ENCODE measurements at regions not wholly inside any gene's neighbourhood (a gene's known extent, or its start where the extent isn't known, plus 50 kb on each side); places are given as distances from the start of the nearest gene placed in this dataset.
"Not testable (repeated sequence)": the region's sequence is repeated elsewhere in the genome, so short reads cannot be mapped to it uniquely, and the experiment has no call there.

DNA sequence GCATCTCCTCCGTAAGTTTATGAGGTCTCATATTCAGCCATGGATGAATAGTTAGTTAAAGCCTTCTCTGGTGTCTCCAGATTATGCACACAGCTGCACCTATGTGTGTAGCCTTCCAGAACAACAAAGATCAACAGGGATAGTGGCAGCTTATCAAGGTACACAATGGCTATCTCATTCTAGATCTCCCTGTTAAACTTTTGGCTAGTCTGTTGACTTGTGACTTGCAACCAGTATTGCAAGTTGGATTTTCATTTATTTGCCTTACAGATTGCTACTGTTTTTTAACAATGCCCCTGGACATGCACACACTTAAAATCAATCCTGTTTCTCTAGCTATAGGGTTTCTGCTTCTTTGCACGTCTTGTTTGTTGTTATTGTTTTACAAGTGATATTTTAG is 363.2 kb downstream of the OMA1 start:
- DNase-seq: no peak
- H3K4me1 ChIP-seq (ENCODE audit: control insufficient read depth, insufficient read depth, low read length): no peaks in the 10 kb centered on the region
- Mint-ChIP-seq H3K9me3 (no peaks in the 10 kb centered on the region), H3K27me3 (ENCODE audit: insufficient read depth) (no peaks in the 10 kb centered on the region), H3K4me3 (no peak overlapping the region), H3K27ac (no peak overlapping the region), H3K36me3 (ENCODE audit: low read depth) (no peaks in the 10 kb centered on the region), H3K4me1 (peaks cover 15% of the 10 kb centered on the region)
- TF ChIP-seq CTCF (conservative IDR thresholded peaks at IDR 0.05): no peak
- peak overlapping the region; percentile 6 for H3K4me3 ChIP-seq (ENCODE audit: low read length)
- no peak overlapping the region for H3K9ac ChIP-seq (ENCODE audit: extremely low read depth, low read length, poor library complexity, severe bottlenecking)
- 43 to 61% methylated on average over 1 to 2 of the region's 2 CpGs for WGBS, 2 experiments (ENCODE audit: insufficient coverage in 1 of 2, insufficient read length in 1 of 2)
- H3K27ac ChIP-seq (ENCODE audit: low read depth, low read length): no peak overlapping the region
- no peaks in the 10 kb centered on the region for H3K27me3 ChIP-seq (ENCODE audit: control insufficient read depth, insufficient read depth, low read length, poor library complexity, severe bottlenecking)
- no peaks in the 10 kb centered on the region for H3K9me3 ChIP-seq (ENCODE audit: control insufficient read depth, low read length)
- no peaks in the 10 kb centered on the region for H3K36me3 ChIP-seq (ENCODE audit: control insufficient read depth, insufficient read depth, low read length)

- TF ChIP-seq CTCF (conservative IDR thresholded peaks at IDR 0.05): no peak
- Histone ChIP-seq H3K27ac (ENCODE audit: low read depth, low read length) (no peak overlapping the region), H3K36me3 (ENCODE audit: control insufficient read depth, insufficient read depth, low read length) (no peaks in the 10 kb centered on the region), H3K27me3 (ENCODE audit: control insufficient read depth, insufficient read depth, low read length, poor library complexity, severe bottlenecking) (no peaks in the 10 kb centered on the region), H3K4me3 (ENCODE audit: low read length) (no peak overlapping the region), H3K9ac (ENCODE audit: extremely low read depth, low read length, poor library complexity, severe bottlenecking) (no peak overlapping the region), H3K9me3 (ENCODE audit: control insufficient read depth, low read length) (no peaks in the 10 kb centered on the region), H3K4me1 (ENCODE audit: control insufficient read depth, insufficient read depth, low read length) (no peaks in the 10 kb centered on the region)
- no peak overlapping the region for H3K4me3 Mint-ChIP-seq
- no peak overlapping the region for H3K27ac Mint-ChIP-seq
- H3K27me3 Mint-ChIP-seq (ENCODE audit: insufficient read depth): no peaks in the 10 kb centered on the region
- no peaks in the 10 kb centered on the region for H3K36me3 Mint-ChIP-seq (ENCODE audit: low read depth)
- DNase-seq: no peak
- peaks cover 15% of the 10 kb centered on the region for H3K4me1 Mint-ChIP-seq
- WGBS, 2 experiments (ENCODE audit: insufficient coverage in 1 of 2, insufficient read length in 1 of 2): 94 to 100% methylated on average over 2 of the region's 2 CpGs
- H3K9me3 Mint-ChIP-seq: no peaks in the 10 kb centered on the region
These were observed 366.0 kb downstream of the OMA1 start for GRCh38 chr1:58180537-58180936.

DNA sequence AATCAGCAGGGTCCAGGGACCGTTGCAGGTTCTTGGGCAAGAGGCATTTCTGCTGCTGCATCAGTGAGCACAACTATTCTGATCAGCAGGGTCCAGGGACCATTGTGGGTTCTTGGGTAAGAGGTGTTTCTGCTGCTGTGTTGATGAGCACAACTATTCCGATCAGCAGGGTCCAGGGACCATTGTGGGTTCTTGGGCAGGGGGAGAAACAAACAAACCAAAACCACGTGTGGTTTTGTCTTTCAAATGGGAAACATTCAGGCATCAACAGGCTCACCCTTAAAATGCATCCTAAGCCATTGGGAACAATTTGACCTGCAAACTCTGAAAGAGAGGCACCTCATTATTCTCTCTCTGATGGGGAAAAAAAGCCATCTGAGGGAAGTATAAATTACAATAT is 377.4 kb downstream of the OMA1 start:
- H3K4me1 ChIP-seq (ENCODE audit: control insufficient read depth, insufficient read depth, low read length); H3K27me3 ChIP-seq (ENCODE audit: control insufficient read depth, insufficient read depth, low read length, poor library complexity, severe bottlenecking); H3K27ac Mint-ChIP-seq; DNase-seq; H3K36me3 Mint-ChIP-seq (ENCODE audit: low read depth); H3K27me3 Mint-ChIP-seq (ENCODE audit: insufficient read depth); H3K27ac ChIP-seq (ENCODE audit: low read depth, low read length); H3K36me3 ChIP-seq (ENCODE audit: control insufficient read depth, insufficient read depth, low read length); H3K4me3 ChIP-seq (ENCODE audit: low read length); H3K4me3 Mint-ChIP-seq; H3K9ac ChIP-seq (ENCODE audit: extremely low read depth, low read length, poor library complexity, severe bottlenecking): not testable (repeated sequence)
- H3K9me3 Mint-ChIP-seq: peaks cover 31% of the 10 kb centered on the region
- peaks cover 23% of the 10 kb centered on the region for H3K4me1 Mint-ChIP-seq
- H3K9me3 ChIP-seq (ENCODE audit: control insufficient read depth, low read length): peaks cover 26% of the 10 kb centered on the region
- 40% methylated on average over 3 of the region's 3 CpGs; no CpG with 5 or more reads in 1 of the 2 experiments for WGBS, 2 experiments (ENCODE audit: insufficient coverage in 1 of 2, insufficient read length in 1 of 2)

GRCh38 chr1:58167131-58167530 is 379.4 kb downstream of the OMA1 start:
- Mint-ChIP-seq H3K4me1 (peaks cover 25% of the 10 kb centered on the region), H3K9me3 (peaks cover 30% of the 10 kb centered on the region)
- not testable (repeated sequence) for H3K4me1 ChIP-seq (ENCODE audit: control insufficient read depth, insufficient read depth, low read length); H3K27me3 Mint-ChIP-seq (ENCODE audit: insufficient read depth); H3K36me3 ChIP-seq (ENCODE audit: control insufficient read depth, insufficient read depth, low read length); H3K9ac ChIP-seq (ENCODE audit: extremely low read depth, low read length, poor library complexity, severe bottlenecking); H3K36me3 Mint-ChIP-seq (ENCODE audit: low read depth); H3K4me3 Mint-ChIP-seq; H3K4me3 ChIP-seq (ENCODE audit: low read length); DNase-seq; H3K27ac Mint-ChIP-seq; H3K27ac ChIP-seq (ENCODE audit: low read depth, low read length); H3K27me3 ChIP-seq (ENCODE audit: control insufficient read depth, insufficient read depth, low read length, poor library complexity, severe bottlenecking)
- 91% methylated on average over 1 of the region's 1 CpG; no CpG with 5 or more reads in 1 of the 2 experiments for WGBS, 2 experiments (ENCODE audit: insufficient coverage in 1 of 2, insufficient read length in 1 of 2)
- H3K9me3 ChIP-seq (ENCODE audit: control insufficient read depth, low read length): peaks cover 25% of the 10 kb centered on the region
